ENCODE measurements at regions not wholly inside any gene's neighbourhood (a gene's known extent, or its start where the extent isn't known, plus 50 kb on each side); places are given as distances from the start of the nearest gene placed in this dataset.

DNA sequence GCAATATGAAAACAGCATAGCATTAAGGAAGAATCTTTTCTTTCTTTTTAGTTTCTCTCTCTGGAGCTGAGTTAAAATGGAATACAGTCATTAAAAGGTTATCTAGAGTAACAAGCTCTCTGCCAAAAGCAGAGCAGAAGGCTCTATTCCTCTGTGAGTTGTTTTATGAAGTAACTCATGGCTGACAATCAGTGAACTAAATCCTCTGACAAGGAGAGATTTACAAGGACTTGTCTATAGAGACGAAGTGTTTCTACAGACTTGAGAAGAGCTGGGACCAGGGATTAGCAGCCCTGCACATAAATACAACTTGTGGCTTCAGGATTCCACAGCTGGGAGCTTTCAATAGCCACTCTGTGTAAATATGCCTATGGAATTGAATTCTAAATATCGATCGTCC lies 192.5 kb upstream of the RAG2 start:
- Histone ChIP-seq H3K4me3 (ENCODE audit: insufficient read depth, low read depth, low read length) (no peak overlapping the region), H3K36me3 (ENCODE audit: control insufficient read depth, insufficient read depth, low read length) (no peaks in the 10 kb centered on the region), H3K27me3 (ENCODE audit: control insufficient read depth, insufficient read depth, low read length, poor library complexity, severe bottlenecking) (no peaks in the 10 kb centered on the region), H3K27ac (ENCODE audit: insufficient read depth, low read depth, low read length, poor library complexity, severe bottlenecking) (no peak overlapping the region), H3K9me3 (ENCODE audit: control insufficient read depth, low read length) (no peaks in the 10 kb centered on the region), H3K4me1 (ENCODE audit: control insufficient read depth, insufficient read depth, low read length) (no peaks in the 10 kb centered on the region)
- 87 to 89% methylated on average over 3 of the region's 3 CpGs for WGBS, 2 experiments

DNA sequence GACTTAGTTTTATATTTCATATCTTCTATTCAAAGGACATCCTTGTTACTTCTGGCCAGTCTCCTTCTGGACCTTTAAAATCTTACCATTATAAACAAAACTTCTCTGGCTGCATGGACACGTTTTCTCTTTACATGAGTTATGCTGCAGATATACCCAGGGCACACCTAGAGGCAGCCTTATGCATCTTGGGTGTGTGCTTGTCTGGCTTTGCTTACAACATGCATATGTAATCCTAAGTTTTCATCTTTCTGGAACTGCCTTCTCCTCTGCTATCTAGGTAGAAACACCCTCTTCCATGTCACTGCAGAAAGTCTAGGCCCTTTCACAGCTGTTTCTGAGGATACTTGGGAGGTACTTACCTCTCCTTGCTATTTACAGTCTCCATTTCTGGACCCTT lies 185.8 kb upstream of the RAG2 start:
- no peaks in the 10 kb centered on the region for H3K9me3 ChIP-seq (ENCODE audit: control insufficient read depth, low read length)
- no peaks in the 10 kb centered on the region for H3K27me3 ChIP-seq (ENCODE audit: control insufficient read depth, insufficient read depth, low read length, poor library complexity, severe bottlenecking)
- H3K27ac ChIP-seq (ENCODE audit: insufficient read depth, low read depth, low read length, poor library complexity, severe bottlenecking) = no peak overlapping the region
- H3K36me3 ChIP-seq (ENCODE audit: control insufficient read depth, insufficient read depth, low read length) = no peaks in the 10 kb centered on the region
- no peak overlapping the region for H3K4me3 ChIP-seq (ENCODE audit: insufficient read depth, low read depth, low read length)
- WGBS, 2 experiments = 79 to 91% methylated on average over 1 of the region's 1 CpG
- H3K4me1 ChIP-seq (ENCODE audit: control insufficient read depth, insufficient read depth, low read length) = no peaks in the 10 kb centered on the region

- Histone ChIP-seq H3K27me3 (ENCODE audit: control insufficient read depth, insufficient read depth, low read length, poor library complexity, severe bottlenecking) (no peaks in the 10 kb centered on the region), H3K9me3 (ENCODE audit: control insufficient read depth, low read length) (no peaks in the 10 kb centered on the region), H3K4me1 (ENCODE audit: control insufficient read depth, insufficient read depth, low read length) (no peaks in the 10 kb centered on the region), H3K27ac (ENCODE audit: insufficient read depth, low read depth, low read length, poor library complexity, severe bottlenecking) (no peak overlapping the region), H3K4me3 (ENCODE audit: insufficient read depth, low read depth, low read length) (no peak overlapping the region), H3K36me3 (ENCODE audit: control insufficient read depth, insufficient read depth, low read length) (no peaks in the 10 kb centered on the region)
- 91 to 97% methylated on average over 3 of the region's 3 CpGs for WGBS, 2 experiments
Observed at GRCh38 chr11:36779791-36780190, 181.8 kb upstream of the RAG2 start.

- no peaks in the 10 kb centered on the region for H3K27me3 ChIP-seq (ENCODE audit: control insufficient read depth, insufficient read depth, low read length, poor library complexity, severe bottlenecking)
- H3K9me3 ChIP-seq (ENCODE audit: control insufficient read depth, low read length) = no peaks in the 10 kb centered on the region
- H3K36me3 ChIP-seq (ENCODE audit: control insufficient read depth, insufficient read depth, low read length) = no peaks in the 10 kb centered on the region
- no peak overlapping the region for H3K4me3 ChIP-seq (ENCODE audit: insufficient read depth, low read depth, low read length)
- no peaks in the 10 kb centered on the region for H3K4me1 ChIP-seq (ENCODE audit: control insufficient read depth, insufficient read depth, low read length)
- 91 to 93% methylated on average over 1 to 2 of the region's 2 CpGs for WGBS, 2 experiments
- H3K27ac ChIP-seq (ENCODE audit: insufficient read depth, low read depth, low read length, poor library complexity, severe bottlenecking) = no peak overlapping the region
Observed at GRCh38 chr11:36777311-36777710, 179.3 kb upstream of the RAG2 start.

DNA sequence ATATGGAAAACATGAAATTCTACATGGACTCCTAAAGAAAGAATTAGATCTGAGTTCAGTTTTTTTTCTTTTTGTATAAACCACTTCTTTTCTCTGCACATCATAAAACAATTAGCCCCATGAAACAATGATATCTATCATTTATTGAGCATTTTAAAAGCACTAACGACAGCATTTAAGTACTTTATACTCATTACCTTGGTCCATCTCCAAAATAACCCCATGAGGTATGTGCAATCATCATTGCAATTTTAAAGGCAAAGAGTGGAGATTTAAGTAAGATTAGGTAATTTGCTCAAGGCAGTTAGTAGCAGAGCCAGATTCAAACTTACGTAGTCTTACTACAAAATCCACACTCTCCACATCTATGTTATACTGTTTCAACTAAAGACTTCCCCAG lies 177.7 kb upstream of the RAG2 start:
- Histone ChIP-seq H3K27ac (ENCODE audit: insufficient read depth, low read depth, low read length, poor library complexity, severe bottlenecking) (no peak overlapping the region), H3K27me3 (ENCODE audit: control insufficient read depth, insufficient read depth, low read length, poor library complexity, severe bottlenecking) (no peaks in the 10 kb centered on the region), H3K36me3 (ENCODE audit: control insufficient read depth, insufficient read depth, low read length) (no peaks in the 10 kb centered on the region), H3K4me1 (ENCODE audit: control insufficient read depth, insufficient read depth, low read length) (no peaks in the 10 kb centered on the region), H3K9me3 (ENCODE audit: control insufficient read depth, low read length) (no peaks in the 10 kb centered on the region), H3K4me3 (ENCODE audit: insufficient read depth, low read depth, low read length) (no peak overlapping the region)
- WGBS, 2 experiments = 92 to 96% methylated on average over 2 of the region's 2 CpGs

DNA sequence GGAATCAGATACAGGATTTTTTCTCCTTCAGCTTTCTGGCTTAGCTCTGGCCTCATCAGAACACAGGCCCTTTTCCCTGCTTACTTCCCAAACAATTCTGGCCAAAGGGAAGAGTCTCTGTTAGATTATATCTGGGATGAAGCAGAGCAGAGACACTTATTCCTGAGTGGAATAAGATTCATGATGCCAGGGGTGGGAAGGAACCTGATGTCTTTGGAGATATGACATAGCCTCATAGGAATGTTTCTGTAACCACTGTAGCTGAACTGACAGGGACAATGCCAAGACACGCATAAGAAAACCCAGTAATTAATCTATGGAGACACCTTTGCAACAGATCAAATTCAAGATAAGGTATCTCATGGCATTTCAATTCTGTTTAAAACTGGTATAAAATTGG lies 177.1 kb upstream of the RAG2 start:
- 100% methylated on average over 1 of the region's 1 CpG for WGBS, 2 experiments
- H3K36me3 ChIP-seq (ENCODE audit: control insufficient read depth, insufficient read depth, low read length) = no peaks in the 10 kb centered on the region
- no peak overlapping the region for H3K4me3 ChIP-seq (ENCODE audit: insufficient read depth, low read depth, low read length)
- no peaks in the 10 kb centered on the region for H3K4me1 ChIP-seq (ENCODE audit: control insufficient read depth, insufficient read depth, low read length)
- no peaks in the 10 kb centered on the region for H3K9me3 ChIP-seq (ENCODE audit: control insufficient read depth, low read length)
- H3K27me3 ChIP-seq (ENCODE audit: control insufficient read depth, insufficient read depth, low read length, poor library complexity, severe bottlenecking) = no peaks in the 10 kb centered on the region
- no peak overlapping the region for H3K27ac ChIP-seq (ENCODE audit: insufficient read depth, low read depth, low read length, poor library complexity, severe bottlenecking)

DNA sequence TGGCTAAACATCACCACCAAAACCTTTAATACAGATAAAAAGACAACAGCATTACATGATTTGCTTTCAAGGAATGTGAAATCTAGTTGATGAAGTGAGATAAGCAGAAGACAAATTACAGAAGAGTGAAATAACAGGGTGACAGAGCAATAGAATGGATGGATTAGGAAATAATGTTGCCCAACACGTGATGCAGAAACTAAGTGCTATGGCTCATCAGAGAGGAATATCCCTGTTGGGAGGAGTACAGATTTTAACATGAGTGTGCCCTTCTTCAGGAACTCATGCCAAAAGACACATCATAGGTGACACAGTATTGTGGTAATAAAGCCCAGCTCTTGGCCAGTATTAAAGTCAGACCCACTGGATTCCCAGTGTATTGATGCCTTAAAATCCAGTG lies 176.6 kb upstream of the RAG2 start:
- H3K36me3 ChIP-seq (ENCODE audit: control insufficient read depth, insufficient read depth, low read length) = no peaks in the 10 kb centered on the region
- no peak overlapping the region for H3K4me3 ChIP-seq (ENCODE audit: insufficient read depth, low read depth, low read length)
- H3K4me1 ChIP-seq (ENCODE audit: control insufficient read depth, insufficient read depth, low read length) = no peaks in the 10 kb centered on the region
- 85 to 89% methylated on average over 1 of the region's 1 CpG for WGBS, 2 experiments
- H3K9me3 ChIP-seq (ENCODE audit: control insufficient read depth, low read length) = no peaks in the 10 kb centered on the region
- no peak overlapping the region for H3K27ac ChIP-seq (ENCODE audit: insufficient read depth, low read depth, low read length, poor library complexity, severe bottlenecking)
- H3K27me3 ChIP-seq (ENCODE audit: control insufficient read depth, insufficient read depth, low read length, poor library complexity, severe bottlenecking) = no peaks in the 10 kb centered on the region

GRCh38 chr11:36763187-36763586 lies 165.2 kb upstream of the RAG2 start:
- H3K4me3 ChIP-seq (ENCODE audit: insufficient read depth, low read depth, low read length) = no peak overlapping the region

GRCh38 chr11:36757075-36757474 lies 159.0 kb upstream of the RAG2 start:
- Histone ChIP-seq H3K4me3 (ENCODE audit: insufficient read depth, low read depth, low read length) (no peak overlapping the region), H3K27me3 (ENCODE audit: control insufficient read depth, insufficient read depth, low read length, poor library complexity, severe bottlenecking) (no peaks in the 10 kb centered on the region), H3K4me1 (ENCODE audit: control insufficient read depth, insufficient read depth, low read length) (no peaks in the 10 kb centered on the region), H3K36me3 (ENCODE audit: control insufficient read depth, insufficient read depth, low read length) (no peaks in the 10 kb centered on the region), H3K9me3 (ENCODE audit: control insufficient read depth, low read length) (no peaks in the 10 kb centered on the region), H3K27ac (ENCODE audit: insufficient read depth, low read depth, low read length, poor library complexity, severe bottlenecking) (no peak overlapping the region)

More at GRCh38 chr11:36763187-36763586, 165.2 kb upstream of the RAG2 start:
- WGBS, 2 experiments = 77 to 100% methylated on average over 1 of the region's 1 CpG
- Histone ChIP-seq H3K27me3 (ENCODE audit: control insufficient read depth, insufficient read depth, low read length, poor library complexity, severe bottlenecking) (no peaks in the 10 kb centered on the region), H3K27ac (ENCODE audit: insufficient read depth, low read depth, low read length, poor library complexity, severe bottlenecking) (peak overlapping the region; percentile 3), H3K4me1 (ENCODE audit: control insufficient read depth, insufficient read depth, low read length) (no peaks in the 10 kb centered on the region), H3K9me3 (ENCODE audit: control insufficient read depth, low read length) (no peaks in the 10 kb centered on the region), H3K36me3 (ENCODE audit: control insufficient read depth, insufficient read depth, low read length) (no peaks in the 10 kb centered on the region)

DNA sequence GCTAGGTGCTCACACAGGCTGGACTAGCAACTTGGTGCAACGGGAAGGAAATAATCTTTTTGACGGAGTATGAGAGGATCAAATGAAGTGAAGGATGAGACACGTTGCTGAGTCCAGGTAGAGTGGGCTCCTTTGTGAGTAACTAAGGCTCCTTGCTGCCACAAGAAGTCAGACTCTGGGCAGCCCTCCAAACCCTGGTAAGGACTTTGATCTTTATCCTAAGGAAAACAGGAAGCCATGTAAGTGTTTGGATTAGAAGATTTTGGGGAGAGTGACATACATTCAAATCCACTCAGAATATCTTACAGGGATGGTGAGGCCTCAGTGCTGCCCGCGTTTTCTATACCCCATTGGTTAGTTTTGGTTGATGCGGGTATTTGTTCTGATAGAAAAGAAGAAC lies 155.9 kb upstream of the RAG2 start:
- Histone ChIP-seq H3K9me3 (ENCODE audit: control insufficient read depth, low read length) (no peaks in the 10 kb centered on the region), H3K27ac (ENCODE audit: insufficient read depth, low read depth, low read length, poor library complexity, severe bottlenecking) (no peak overlapping the region), H3K27me3 (ENCODE audit: control insufficient read depth, insufficient read depth, low read length, poor library complexity, severe bottlenecking) (no peaks in the 10 kb centered on the region), H3K4me1 (ENCODE audit: control insufficient read depth, insufficient read depth, low read length) (no peaks in the 10 kb centered on the region), H3K4me3 (ENCODE audit: insufficient read depth, low read depth, low read length) (no peak overlapping the region), H3K36me3 (ENCODE audit: control insufficient read depth, insufficient read depth, low read length) (no peaks in the 10 kb centered on the region)
- 92 to 97% methylated on average over 6 of the region's 6 CpGs for WGBS, 2 experiments

DNA sequence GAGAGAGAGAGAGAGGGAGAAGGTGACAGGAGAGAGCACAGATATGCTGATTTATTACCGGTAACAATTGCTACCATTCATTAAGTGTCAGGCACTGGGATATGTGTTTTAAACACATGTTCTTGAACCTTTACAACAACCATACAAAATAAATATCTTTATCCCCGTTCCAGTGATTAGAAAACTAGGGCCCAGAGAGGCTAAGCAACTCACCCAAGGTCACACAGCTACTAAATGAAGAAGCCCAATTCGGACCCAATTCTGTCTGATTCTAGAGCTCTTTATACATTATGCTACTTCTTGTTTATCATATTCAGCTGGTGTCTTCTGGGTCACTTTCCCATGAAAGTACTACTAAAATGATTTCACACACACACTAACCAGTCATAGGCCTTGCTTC lies 154.0 kb upstream of the RAG2 start:
- Histone ChIP-seq H3K36me3 (ENCODE audit: control insufficient read depth, insufficient read depth, low read length) (no peaks in the 10 kb centered on the region), H3K4me1 (ENCODE audit: control insufficient read depth, insufficient read depth, low read length) (no peaks in the 10 kb centered on the region), H3K27ac (ENCODE audit: insufficient read depth, low read depth, low read length, poor library complexity, severe bottlenecking) (no peak overlapping the region), H3K27me3 (ENCODE audit: control insufficient read depth, insufficient read depth, low read length, poor library complexity, severe bottlenecking) (no peaks in the 10 kb centered on the region), H3K4me3 (ENCODE audit: insufficient read depth, low read depth, low read length) (no peak overlapping the region), H3K9me3 (ENCODE audit: control insufficient read depth, low read length) (no peaks in the 10 kb centered on the region)
- WGBS, 2 experiments = 89 to 91% methylated on average over 3 of the region's 3 CpGs
